ENCODE measurements at regions not wholly inside any gene's neighbourhood (a gene's known extent, or its start where the extent isn't known, plus 50 kb on each side); places are given as distances from the start of the nearest gene placed in this dataset.

GRCh38 chr6:85017352-85017751, 253.0 kb upstream of the TBX18 start:
- TF ChIP-seq CTCF (IDR thresholded peaks at IDR 0.05; ENCODE audit: insufficient read depth, low read length, poor library complexity, severe bottlenecking) (no peak), EZH2phosphoT487 (conservative IDR thresholded peaks at IDR 0.05; ENCODE audit: low read length) (no peak)
